Loucy (cell line): ENCODE measurements at regions not wholly inside any gene's neighbourhood (a gene's known extent, or its start where the extent isn't known, plus 50 kb on each side); places are given as distances from the start of the nearest gene placed in this dataset.

Source experiments
- H2AFZ ChIP-seq: fragments of 200-600 bp; sonication (generic); 2 replicates; pipeline ENCODE4 v1.6.0; 2016; ENCODE audit warnings: antibody characterized with exemption, mild to moderate bottlenecking, low read length, moderate library complexity
- H3F3A ChIP-seq: fragments of 200-600 bp; 2 replicates; pipeline ENCODE4 v1.6.0; 2016; ENCODE audit warnings: antibody characterized with exemption, low read depth, mild to moderate bottlenecking
- H3K27me3 ChIP-seq: fragments of 200-600 bp; sonication (generic); 2 replicates; pipeline ENCODE4 v1.6.1; 2014; ENCODE audit warnings: low read length, mild to moderate bottlenecking; ENCODE audit not compliant: insufficient read depth, poor library complexity, severe bottlenecking
- H3K36me3 ChIP-seq: fragments of 200-600 bp; sonication (generic); 2 replicates; pipeline ENCODE4 v1.6.1; 2016; ENCODE audit warnings: low read length; ENCODE audit not compliant: insufficient read depth
- H3K4me1 ChIP-seq: fragments of 200-600 bp; sonication (generic); 2 replicates; pipeline ENCODE4 v1.5.1; 2014; ENCODE audit warnings: low read length, mild to moderate bottlenecking; ENCODE audit not compliant: insufficient read depth, poor library complexity, severe bottlenecking
- H3K4me2 ChIP-seq: fragments of 200-600 bp; sonication (generic); 2 replicates; pipeline ENCODE4 v1.6.0; 2014; ENCODE audit warnings: antibody characterized with exemption, low read length, low read depth, mild to moderate bottlenecking; ENCODE audit not compliant: poor library complexity, severe bottlenecking
- H3K4me3 ChIP-seq: fragments of 200-600 bp; sonication (generic); 2 replicates; pipeline ENCODE4 v1.5.1; 2014; ENCODE audit warnings: low read length, mild to moderate bottlenecking, mixed read lengths; ENCODE audit not compliant: poor library complexity, severe bottlenecking
- H3K79me2 ChIP-seq: fragments of 200-600 bp; sonication (generic); 2 replicates; pipeline ENCODE4 v1.6.1; 2014; ENCODE audit warnings: low read length; ENCODE audit not compliant: insufficient read depth
- H3K9ac ChIP-seq: fragments of 200-600 bp; sonication (generic); 2 replicates; pipeline ENCODE4 v1.6.0; 2014; ENCODE audit warnings: mild to moderate bottlenecking, low read depth, low read length, moderate library complexity; ENCODE audit not compliant: poor library complexity, severe bottlenecking
- H3K9me2 ChIP-seq: fragments of 200-600 bp; sonication (generic); replicated peaks from 2 replicates; pipeline ENCODE4 v1.6.1; 2016; ENCODE audit warnings: low read depth, low read length, mixed read lengths
- H3K9me3 ChIP-seq: fragments of 200-600 bp; sonication (generic); 2 replicates; pipeline ENCODE4 v1.6.1; 2014; ENCODE audit warnings: mild to moderate bottlenecking, antibody characterized with exemption, low read length, low read depth; ENCODE audit not compliant: insufficient read depth
- H4K20me1 ChIP-seq: fragments of 200-600 bp; sonication (generic); 2 replicates; pipeline ENCODE4 v1.6.0; 2014; ENCODE audit warnings: antibody characterized with exemption, low read length, mild to moderate bottlenecking; ENCODE audit not compliant: insufficient read depth, poor library complexity, severe bottlenecking
- CTCF ChIP-seq: fragments of 200-600 bp; sonication (generic); conservative IDR thresholded peaks from 2 replicates; pipeline ENCODE4 v1.5.1; 2014; ENCODE audit warnings: mild to moderate bottlenecking, antibody characterized with exemption, low read length
- EZH2phosphoT487 ChIP-seq: fragments of 200-600 bp; IDR thresholded peaks from 2 replicates; pipeline ENCODE4 v1.6.1; 2018; ENCODE audit warnings: antibody characterized with exemption, mild to moderate bottlenecking, moderate library complexity, borderline replicate concordance

DNA sequence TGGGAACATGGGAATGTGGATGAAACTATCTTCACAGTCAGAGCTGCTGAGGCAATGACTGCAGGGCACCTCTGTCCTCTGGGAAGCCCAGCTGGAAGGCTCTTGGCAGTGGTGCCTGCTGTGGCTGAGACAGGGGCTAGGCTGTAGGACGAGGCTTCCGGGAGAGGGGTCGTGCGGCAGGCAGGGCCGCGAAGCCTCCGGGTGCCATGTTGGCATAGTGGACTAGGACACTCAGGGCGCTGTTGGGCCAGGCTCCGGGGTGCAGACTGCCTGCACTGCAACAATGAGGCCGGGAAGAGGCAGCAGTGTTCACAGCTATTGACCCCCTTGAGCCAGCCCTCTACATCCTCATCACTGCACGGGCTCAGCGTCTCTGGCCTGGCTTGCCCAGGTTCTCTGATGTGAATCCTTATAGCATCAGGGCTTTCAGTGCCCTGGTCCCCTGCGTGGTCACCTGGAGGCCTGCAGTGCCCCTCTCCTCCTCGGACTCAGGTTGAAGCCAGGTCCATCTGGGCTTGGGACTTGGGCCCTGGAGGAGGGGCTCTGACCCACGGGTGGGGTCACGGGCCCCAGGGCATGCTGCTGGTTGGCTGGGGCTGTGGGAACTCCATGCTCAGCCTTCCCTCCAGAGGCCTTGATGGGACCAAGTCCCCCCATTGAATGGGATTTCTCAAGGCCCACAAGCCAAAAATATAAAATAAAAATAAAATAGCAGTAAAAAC, 91.6 kb downstream of the TNFRSF13B start:
- Histone ChIP-seq H3K79me2 (no peaks in the 10 kb centered on the region), H3K27me3 (no peaks in the 10 kb centered on the region), H4K20me1 (no peaks in the 10 kb centered on the region), H3K9ac (no peak overlapping the region), H3K4me1 (no peaks in the 10 kb centered on the region), H2AFZ (no peak overlapping the region), H3F3A (no peaks in the 10 kb centered on the region), H3K36me3 (no peaks in the 10 kb centered on the region), H3K9me2 (no peaks in the 10 kb centered on the region), H3K4me2 (no peak overlapping the region), H3K4me3 (no peak overlapping the region), H3K9me3 (no peaks in the 10 kb centered on the region)
- TF ChIP-seq CTCF (no peak), EZH2phosphoT487 (no peak)

DNA sequence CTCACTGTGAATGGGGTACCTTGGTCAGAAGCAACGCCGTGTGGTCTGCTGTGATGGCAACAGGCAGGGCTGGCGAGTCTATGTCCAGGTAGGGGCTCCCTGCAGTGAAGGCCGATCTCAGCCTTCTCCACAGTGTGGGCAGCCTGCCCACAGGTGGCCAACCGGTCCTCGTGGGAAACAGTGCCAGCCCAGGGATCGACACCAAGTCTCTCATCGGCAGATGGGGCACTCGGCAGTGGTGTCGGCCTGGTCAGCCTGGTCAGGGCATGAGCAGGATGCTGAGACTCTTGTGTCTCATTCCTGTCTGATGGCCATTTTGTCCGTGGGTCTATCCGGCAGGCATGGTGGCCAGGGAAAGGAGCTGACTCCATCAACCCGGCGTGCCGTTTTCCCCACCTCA, 92.2 kb downstream of the TNFRSF13B start:
- no peaks in the 10 kb centered on the region for H3K9me2 ChIP-seq
- H2AFZ ChIP-seq, result no peak overlapping the region
- no peak for TF ChIP-seq CTCF
- H3K4me1 ChIP-seq, result no peaks in the 10 kb centered on the region
- H3K36me3 ChIP-seq, result no peaks in the 10 kb centered on the region
- no peaks in the 10 kb centered on the region for H3K79me2 ChIP-seq
- no peaks in the 10 kb centered on the region for H3K9me3 ChIP-seq
- no peaks in the 10 kb centered on the region for H3K27me3 ChIP-seq
- no peak overlapping the region for H3K4me3 ChIP-seq
- no peaks in the 10 kb centered on the region for H4K20me1 ChIP-seq
- no peaks in the 10 kb centered on the region for H3F3A ChIP-seq
- H3K9ac ChIP-seq, result no peak overlapping the region
- H3K4me2 ChIP-seq, result no peak overlapping the region

- H3K9me3 ChIP-seq, result no peaks in the 10 kb centered on the region
- no peak overlapping the region for H3K9ac ChIP-seq
- no peaks in the 10 kb centered on the region for H3F3A ChIP-seq
- no peak for TF ChIP-seq EZH2phosphoT487
- no peak for TF ChIP-seq CTCF
- no peaks in the 10 kb centered on the region for H3K36me3 ChIP-seq
- H2AFZ ChIP-seq, result no peak overlapping the region
- no peaks in the 10 kb centered on the region for H3K9me2 ChIP-seq
- no peaks in the 10 kb centered on the region for H3K79me2 ChIP-seq
- no peaks in the 10 kb centered on the region for H3K27me3 ChIP-seq
- H3K4me2 ChIP-seq, result no peak overlapping the region
- H3K4me3 ChIP-seq, result no peak overlapping the region
- H4K20me1 ChIP-seq, result no peaks in the 10 kb centered on the region
- no peaks in the 10 kb centered on the region for H3K4me1 ChIP-seq
Measured at GRCh38 chr17:16878606-16879005, 93.3 kb downstream of the TNFRSF13B start.
